ENCODE measurements at regions not wholly inside any gene's neighbourhood (a gene's known extent, or its start where the extent isn't known, plus 50 kb on each side); places are given as distances from the start of the nearest gene placed in this dataset.

- TF ChIP-seq CTCF (conservative IDR thresholded peaks at IDR 0.05; ENCODE audit: low read depth, low read length) (no peak), EZH2 (IDR thresholded peaks at IDR 0.05; ENCODE audit: borderline replicate concordance, low read depth, low read length, poor library complexity, severe bottlenecking) (no peak)
These were observed 490.9 kb downstream of the RNF144A start for GRCh38 chr2:7407906-7408680.
